SHP77 treated with DMSO at 0.1 percent for 48 hours (cell line): ENCODE measurements at regions not wholly inside any gene's neighbourhood (a gene's known extent, or its start where the extent isn't known, plus 50 kb on each side); places are given as distances from the start of the nearest gene placed in this dataset.
"Not testable (repeated sequence)": the region's sequence is repeated elsewhere in the genome, so short reads cannot be mapped to it uniquely, and the experiment has no call there.

ENCODE experiments used
- DNase-seq: peaks from one replicate; lab custom pipeline; 2025; lab: John Stamatoyannopoulos, UW

GRCh38 chr7:33784000-33784399, 121.3 kb upstream of the BMPER start:
- no peak for DNase-seq

- no peak for DNase-seq
These were observed 116.8 kb upstream of the BMPER start for GRCh38 chr7:33788531-33788930.

GRCh38 chr7:33789871-33790630, 115.3 kb upstream of the BMPER start:
- DNase-seq, result no peak

- no peak for DNase-seq
These were observed 114.6 kb upstream of the BMPER start for GRCh38 chr7:33790746-33791145.

- DNase-seq, result no peak
These were observed 113.3 kb upstream of the BMPER start for GRCh38 chr7:33792041-33792440.

- no peak for DNase-seq
These were observed 112.7 kb upstream of the BMPER start for GRCh38 chr7:33792547-33793105.

- DNase-seq, result no peak
These were observed 111.7 kb upstream of the BMPER start for GRCh38 chr7:33793616-33794015.

GRCh38 chr7:33794419-33794818, 110.9 kb upstream of the BMPER start:
- DNase-seq, result no peak

GRCh38 chr7:33794959-33795358, 110.4 kb upstream of the BMPER start:
- no peak for DNase-seq

- DNase-seq, result no peak
These were observed 108.8 kb upstream of the BMPER start for GRCh38 chr7:33796538-33796937.

GRCh38 chr7:33797512-33797911, 107.8 kb upstream of the BMPER start:
- not testable (repeated sequence) for DNase-seq

GRCh38 chr7:33798686-33799325, 106.5 kb upstream of the BMPER start:
- DNase-seq, result no peak

- no peak for DNase-seq
These were observed 105.6 kb upstream of the BMPER start for GRCh38 chr7:33799766-33800165.

GRCh38 chr7:33802600-33802999, 102.7 kb upstream of the BMPER start:
- no peak for DNase-seq

- DNase-seq, result no peak
These were observed 101.1 kb upstream of the BMPER start for GRCh38 chr7:33804140-33804660.

GRCh38 chr7:33805630-33806233, 99.6 kb upstream of the BMPER start:
- DNase-seq, result no peak

- no peak for DNase-seq
These were observed 98.8 kb upstream of the BMPER start for GRCh38 chr7:33806298-33807154.

- no peak for DNase-seq
These were observed 98.2 kb upstream of the BMPER start for GRCh38 chr7:33807155-33807530.

GRCh38 chr7:33807779-33808482, 97.4 kb upstream of the BMPER start:
- no peak for DNase-seq

GRCh38 chr7:33809228-33809627, 96.1 kb upstream of the BMPER start:
- no peak for DNase-seq

- no peak for DNase-seq
These were observed 95.0 kb upstream of the BMPER start for GRCh38 chr7:33810356-33810755.
